Neural cell (in vitro differentiated cells): ENCODE measurements at regions not wholly inside any gene's neighbourhood (a gene's known extent, or its start where the extent isn't known, plus 50 kb on each side); places are given as distances from the start of the nearest gene placed in this dataset.

Source experiments
- H2AFZ ChIP-seq: fragments of 200-600, 300-800 bp; sonication (generic), shearing (Covaris generic); 2 replicates; pipeline ENCODE4 v1.6.0; 2014; ENCODE audit warnings: low read depth, mild to moderate bottlenecking, antibody characterized with exemption, low read length, moderate library complexity
- H3F3A ChIP-seq: fragments of 200-600 bp; shearing (Covaris generic); 2 replicates; pipeline ENCODE4 v1.6.1; 2016; ENCODE audit warnings: mild to moderate bottlenecking, moderate library complexity, mixed read lengths, antibody characterized with exemption, low read length; ENCODE audit not compliant: insufficient read depth, poor library complexity, severe bottlenecking
- H3K27ac ChIP-seq: fragments of 200-600, 300-800 bp; sonication (generic), shearing (Covaris generic); 2 replicates; pipeline ENCODE4 v1.5.1; 2014; ENCODE audit warnings: mild to moderate bottlenecking, low read length, moderate library complexity
- H3K27me3 ChIP-seq: fragments of 300-800, 200-600 bp; sonication (generic), shearing (Covaris generic); 2 replicates; pipeline ENCODE4 v1.6.0; 2014; ENCODE audit warnings: mild to moderate bottlenecking, low read depth, low read length, moderate library complexity; ENCODE audit not compliant: insufficient read depth
- H3K36me3 ChIP-seq: fragments of 300-800, 200-600 bp; sonication (generic), shearing (Covaris generic); 2 replicates; pipeline ENCODE4 v1.5.1; 2014; ENCODE audit warnings: mild to moderate bottlenecking, antibody characterized with exemption, low read length, moderate library complexity; ENCODE audit not compliant: insufficient read depth
- H3K4me2 ChIP-seq: fragments of 300-800, 200-600 bp; sonication (generic), shearing (Covaris generic); 2 replicates; pipeline ENCODE4 v1.6.0; 2014; ENCODE audit warnings: mild to moderate bottlenecking, low read length
- H3K4me3 ChIP-seq: fragments of 300-800, 200-600 bp; sonication (generic), shearing (Covaris generic); 2 replicates; pipeline ENCODE4 v1.5.1; 2014; ENCODE audit warnings: mild to moderate bottlenecking, low read length, moderate library complexity
- H3K79me2 ChIP-seq: fragments of 200-600 bp; shearing (Covaris generic); replicated peaks from 2 replicates; pipeline ENCODE4 v1.6.0; 2014; ENCODE audit warnings: mild to moderate bottlenecking, low read length, moderate library complexity; ENCODE audit not compliant: insufficient read depth
- H3K9ac ChIP-seq: fragments of 300-800, 200-600 bp; sonication (generic), shearing (Covaris generic); 2 replicates; pipeline ENCODE4 v1.6.1; 2016; ENCODE audit warnings: mild to moderate bottlenecking, low read length, mixed read lengths
- H3K9me2 ChIP-seq: fragments of 200-600 bp; shearing (Covaris generic); 2 replicates; pipeline ENCODE4 v1.6.1; 2016; ENCODE audit warnings: mild to moderate bottlenecking, low read length, mixed read lengths; ENCODE audit not compliant: insufficient read depth
- H3K9me3 ChIP-seq: fragments of 200-600, 300-800 bp; sonication (generic), shearing (Covaris generic); 2 replicates; pipeline ENCODE4 v1.6.1; 2016; ENCODE audit warnings: mild to moderate bottlenecking, mixed run types, low read length, moderate library complexity, mixed read lengths
- H4K20me1 ChIP-seq: fragments of 200-600 bp; shearing (Covaris generic); 2 replicates; pipeline ENCODE4 v1.6.1; 2016; ENCODE audit warnings: mild to moderate bottlenecking, mixed run types; ENCODE audit not compliant: insufficient read depth
- EP300 ChIP-seq: fragments of 450-650 bp; conservative IDR thresholded peaks from 2 replicates; pipeline ENCODE4 v1.6.1; 2014; ENCODE audit warnings: antibody characterized with exemption, mild to moderate bottlenecking, moderate library complexity; ENCODE audit not compliant: poor library complexity, severe bottlenecking
- EZH2 ChIP-seq: fragments of 200-600, 300-800 bp; shearing (Covaris generic), sonication (generic); IDR thresholded peaks from 2 replicates; pipeline ENCODE4 v1.6.1; 2014; ENCODE audit warnings: antibody characterized with exemption, low read length, borderline replicate concordance, mild to moderate bottlenecking; ENCODE audit not compliant: insufficient read depth, poor library complexity, severe bottlenecking
- MXI1 ChIP-seq: fragments of 450-650 bp; conservative IDR thresholded peaks from 2 replicates; pipeline ENCODE4 v1.6.1; 2014; ENCODE audit warnings: antibody characterized with exemption, mild to moderate bottlenecking; ENCODE audit not compliant: poor library complexity, severe bottlenecking
- POLR2AphosphoS5 ChIP-seq: IDR thresholded peaks from 2 replicates; pipeline ENCODE4 v1.6.1; 2012
- RAD21 ChIP-seq: fragments of 450-650 bp; conservative IDR thresholded peaks from 2 replicates; pipeline ENCODE4 v1.6.1; 2014; ENCODE audit warnings: antibody characterized with exemption, mild to moderate bottlenecking, moderate library complexity
- REST ChIP-seq: IDR thresholded peaks from 2 replicates; pipeline ENCODE4 v1.6.1; 2012; ENCODE audit warnings: borderline replicate concordance
- SMC3 ChIP-seq: fragments of 450-650 bp; conservative IDR thresholded peaks from 2 replicates; pipeline ENCODE4 v1.6.1; 2014; ENCODE audit warnings: antibody characterized with exemption, mild to moderate bottlenecking, moderate library complexity; ENCODE audit not compliant: poor library complexity
- TAF1 ChIP-seq: IDR thresholded peaks from 2 replicates; pipeline ENCODE4 v1.6.1; 2012; ENCODE audit warnings: low read depth
- TF ChIP-seq, protein P1 (sequence below): fragments of 450-650 bp; IDR thresholded peaks from 2 replicates; pipeline ENCODE4 v1.5.1; 2014; ENCODE audit warnings: antibody characterized with exemption, mild to moderate bottlenecking, moderate library complexity; ENCODE audit not compliant: poor library complexity, severe bottlenecking

GRCh38 chr14:61153914-61154545 lies 127.1 kb downstream of the TMEM30B start:
- Histone ChIP-seq H3K9me2 (no peaks in the 10 kb centered on the region), H3K9ac (no peak overlapping the region), H3K4me2 (no peak overlapping the region), H3K4me3 (no peak overlapping the region), H3K9me3 (no peaks in the 10 kb centered on the region), H3K27me3 (no peaks in the 10 kb centered on the region), H3K36me3 (no peaks in the 10 kb centered on the region), H3F3A (no peaks in the 10 kb centered on the region), H2AFZ (no peak overlapping the region), H3K79me2 (no peaks in the 10 kb centered on the region), H4K20me1 (no peaks in the 10 kb centered on the region), H3K27ac (peak overlapping the region; percentile 47)
- TF ChIP-seq EZH2 (no peak), TAF1 (no peak), RAD21 (no peak), EP300 (no peak), REST (no peak), SMC3 (no peak), POLR2AphosphoS5 (no peak), MXI1 (no peak)
- TF ChIP-seq, protein P1, sequence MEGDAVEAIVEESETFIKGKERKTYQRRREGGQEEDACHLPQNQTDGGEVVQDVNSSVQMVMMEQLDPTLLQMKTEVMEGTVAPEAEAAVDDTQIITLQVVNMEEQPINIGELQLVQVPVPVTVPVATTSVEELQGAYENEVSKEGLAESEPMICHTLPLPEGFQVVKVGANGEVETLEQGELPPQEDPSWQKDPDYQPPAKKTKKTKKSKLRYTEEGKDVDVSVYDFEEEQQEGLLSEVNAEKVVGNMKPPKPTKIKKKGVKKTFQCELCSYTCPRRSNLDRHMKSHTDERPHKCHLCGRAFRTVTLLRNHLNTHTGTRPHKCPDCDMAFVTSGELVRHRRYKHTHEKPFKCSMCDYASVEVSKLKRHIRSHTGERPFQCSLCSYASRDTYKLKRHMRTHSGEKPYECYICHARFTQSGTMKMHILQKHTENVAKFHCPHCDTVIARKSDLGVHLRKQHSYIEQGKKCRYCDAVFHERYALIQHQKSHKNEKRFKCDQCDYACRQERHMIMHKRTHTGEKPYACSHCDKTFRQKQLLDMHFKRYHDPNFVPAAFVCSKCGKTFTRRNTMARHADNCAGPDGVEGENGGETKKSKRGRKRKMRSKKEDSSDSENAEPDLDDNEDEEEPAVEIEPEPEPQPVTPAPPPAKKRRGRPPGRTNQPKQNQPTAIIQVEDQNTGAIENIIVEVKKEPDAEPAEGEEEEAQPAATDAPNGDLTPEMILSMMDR, result no peak

- H3K27ac ChIP-seq, result peak overlapping the region; percentile 41
- no peaks in the 10 kb centered on the region for H3K9me3 ChIP-seq
- peak overlapping the region; percentile 42 for H3K4me2 ChIP-seq
- no peak overlapping the region for H2AFZ ChIP-seq
- no peaks in the 10 kb centered on the region for H3K79me2 ChIP-seq
- no peaks in the 10 kb centered on the region for H3F3A ChIP-seq
- peak overlapping the region; percentile 29 for H3K9ac ChIP-seq
- H3K27me3 ChIP-seq, result no peaks in the 10 kb centered on the region
- no peaks in the 10 kb centered on the region for H3K9me2 ChIP-seq
- no peak overlapping the region for H3K4me3 ChIP-seq
- H3K36me3 ChIP-seq, result no peaks in the 10 kb centered on the region
- TF ChIP-seq EP300 (no peak), REST (peak; percentile 83), MXI1 (no peak), EZH2 (no peak), SMC3 (no peak), TAF1 (no peak), RAD21 (no peak), POLR2AphosphoS5 (peak; percentile 48)
- TF ChIP-seq, protein P1, result no peak
- H4K20me1 ChIP-seq, result no peaks in the 10 kb centered on the region
These were observed 127.7 kb downstream of the TMEM30B start for GRCh38 chr14:61153431-61153830.
